Breast epithelium (tissue), 4 donors: ENCODE measurements at regions not wholly inside any gene's neighbourhood (a gene's known extent, or its start where the extent isn't known, plus 50 kb on each side); places are given as distances from the start of the nearest gene placed in this dataset.

Experiments
- DNase-seq, 2 donors: peaks; one replicate each; pipeline ENCODE4 v3.0.0-alpha.2; 2019; ENCODE audit warnings: low spot score in 2 of 2
- H3K27ac ChIP-seq, 2 donors: fragments of 200-600 bp; sonication (generic) in 1 of 2; one replicate each; pipeline ENCODE4 v1.5.1; 2016 to 2019; ENCODE audit warnings: mild to moderate bottlenecking in 1 of 2
- H3K27me3 ChIP-seq, 2 donors: fragments of 200-600 bp; sonication (generic) in 1 of 2; one replicate each; pipeline versions ENCODE4 v1.5.1 to v1.6.0; 2017 to 2019; ENCODE audit warnings: control low read depth in 1 of 2, mild to moderate bottlenecking in 1 of 2
- H3K36me3 ChIP-seq: fragments of 200-600 bp; one replicate; pipeline ENCODE4 v1.5.1; 2019
- H3K4me1 ChIP-seq, 2 donors: fragments of 200-600 bp; sonication (generic); one replicate each; pipeline ENCODE4 v1.5.1; 2016 to 2019; ENCODE audit warnings: control low read depth in 1 of 2
- H3K4me3 ChIP-seq, 3 donors: fragments of 200-600 bp; sonication (generic); 1 replicate in 2 of 3; 2 replicates in 1 of 3; pipeline ENCODE4 v1.5.1; 2016 to 2019; ENCODE audit warnings: mild to moderate bottlenecking in 3 of 3, moderate library complexity in 2 of 3
- H3K9me3 ChIP-seq, 2 donors: fragments of 200-600 bp; sonication (generic) in 1 of 2; one replicate each; pipeline ENCODE4 v1.5.1; 2016 to 2019; ENCODE audit warnings: control low read depth in 1 of 2
- POLR2A ChIP-seq: fragments of 450-650 bp; IDR thresholded peaks from one replicate; pipeline ENCODE4 v1.6.1; 2016; ENCODE audit warnings: antibody characterized with exemption, mild to moderate bottlenecking, moderate library complexity
- POLR2AphosphoS5 ChIP-seq, 3 donors: sonication (generic); formaldehyde crosslinking; IDR thresholded peaks; one replicate each; pipeline ENCODE4 v1.6.1; 2017; ENCODE audit warnings: antibody characterized with exemption in 3 of 3
- intact Hi-C: fragments of 100-400 bp; cut with DNase I; formaldehyde crosslinking; loops from one replicate; pipeline ENCODE4 v1.15.1; 2023; ENCODE audit warnings: low total_unique reads
- TF ChIP-seq, protein P1 (sequence below), 3 donors: fragments of 450-650 bp; IDR thresholded peaks; one replicate each; pipeline ENCODE4 v1.5.1; 2016 to 2017; ENCODE audit warnings: antibody characterized with exemption in 3 of 3, mild to moderate bottlenecking in 3 of 3, moderate library complexity in 3 of 3

DNA sequence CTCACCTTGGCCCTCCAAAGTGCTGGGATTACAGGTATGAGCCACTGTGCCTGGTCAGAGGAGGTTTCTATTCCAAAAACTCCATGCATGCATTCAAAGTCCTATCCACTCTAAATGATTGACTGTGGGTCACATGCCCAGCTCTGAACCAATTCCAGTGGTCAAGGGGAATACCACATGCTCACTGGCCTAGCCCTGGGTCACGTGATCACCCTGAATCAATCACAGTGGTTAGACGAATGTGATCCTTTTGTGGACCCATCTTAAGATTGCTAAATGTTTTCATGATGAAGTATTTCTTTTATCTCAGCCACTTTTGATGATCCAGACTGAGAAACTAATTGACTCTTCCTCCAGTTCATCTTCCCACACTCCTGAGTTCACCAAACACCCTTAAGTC is 475.8 kb downstream of the PREX1 start:
- intact Hi-C loops, result no loop called here
- Histone ChIP-seq H3K4me1 (no peaks in the 10 kb centered on the region), H3K27me3 (no peaks in the 10 kb centered on the region), H3K27ac (no peak overlapping the region), H3K9me3 (no peaks in the 10 kb centered on the region), H3K36me3 (no peaks in the 10 kb centered on the region), H3K4me3 (no peak overlapping the region)
- TF ChIP-seq, protein P1, sequence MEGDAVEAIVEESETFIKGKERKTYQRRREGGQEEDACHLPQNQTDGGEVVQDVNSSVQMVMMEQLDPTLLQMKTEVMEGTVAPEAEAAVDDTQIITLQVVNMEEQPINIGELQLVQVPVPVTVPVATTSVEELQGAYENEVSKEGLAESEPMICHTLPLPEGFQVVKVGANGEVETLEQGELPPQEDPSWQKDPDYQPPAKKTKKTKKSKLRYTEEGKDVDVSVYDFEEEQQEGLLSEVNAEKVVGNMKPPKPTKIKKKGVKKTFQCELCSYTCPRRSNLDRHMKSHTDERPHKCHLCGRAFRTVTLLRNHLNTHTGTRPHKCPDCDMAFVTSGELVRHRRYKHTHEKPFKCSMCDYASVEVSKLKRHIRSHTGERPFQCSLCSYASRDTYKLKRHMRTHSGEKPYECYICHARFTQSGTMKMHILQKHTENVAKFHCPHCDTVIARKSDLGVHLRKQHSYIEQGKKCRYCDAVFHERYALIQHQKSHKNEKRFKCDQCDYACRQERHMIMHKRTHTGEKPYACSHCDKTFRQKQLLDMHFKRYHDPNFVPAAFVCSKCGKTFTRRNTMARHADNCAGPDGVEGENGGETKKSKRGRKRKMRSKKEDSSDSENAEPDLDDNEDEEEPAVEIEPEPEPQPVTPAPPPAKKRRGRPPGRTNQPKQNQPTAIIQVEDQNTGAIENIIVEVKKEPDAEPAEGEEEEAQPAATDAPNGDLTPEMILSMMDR (IDR thresholded peaks at IDR 0.05), result no peak
- no peak for TF ChIP-seq POLR2A
- TF ChIP-seq POLR2AphosphoS5 (IDR thresholded peaks at IDR 0.05), result no peak
- DNase-seq, result no peak

DNA sequence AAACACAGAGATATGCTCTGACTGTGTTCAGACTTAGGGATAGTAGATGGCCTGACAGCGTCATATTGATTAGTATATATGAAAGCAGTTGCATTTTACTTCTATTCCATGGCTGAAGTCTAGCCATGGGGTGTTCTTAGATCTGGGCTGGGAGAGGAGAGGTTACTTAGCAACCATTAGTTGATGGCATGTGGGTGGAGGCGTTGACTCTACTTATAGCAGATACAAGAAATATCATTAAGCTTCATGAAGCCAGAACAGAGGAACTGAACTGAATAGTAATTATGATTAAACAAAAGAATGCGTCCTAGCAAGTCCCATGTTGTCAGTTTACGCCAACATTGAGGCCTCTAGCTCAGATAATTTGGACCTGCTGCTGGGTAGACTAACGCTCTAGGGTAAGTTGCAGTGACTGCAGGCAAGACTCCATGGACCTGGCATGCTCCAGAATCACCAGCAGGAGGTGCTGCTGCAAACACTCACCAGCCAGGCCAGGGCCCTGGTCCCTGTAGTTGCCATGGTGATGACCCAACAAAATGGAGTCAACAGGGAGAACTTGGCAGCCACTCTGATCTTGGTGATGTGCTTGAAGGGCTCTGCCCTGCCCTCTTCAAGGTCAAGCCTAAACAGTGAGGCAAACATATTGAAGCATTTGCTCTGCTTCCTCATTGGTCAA is 477.3 kb downstream of the PREX1 start:
- Histone ChIP-seq H3K9me3 (no peaks in the 10 kb centered on the region), H3K4me1 (no peaks in the 10 kb centered on the region), H3K4me3 (no peak overlapping the region), H3K27me3 (no peaks in the 10 kb centered on the region), H3K27ac (no peak overlapping the region), H3K36me3 (no peaks in the 10 kb centered on the region)
- no peak for DNase-seq
- TF ChIP-seq POLR2A (no peak), POLR2AphosphoS5 (IDR thresholded peaks at IDR 0.05) (no peak)
- TF ChIP-seq, protein P1 (IDR thresholded peaks at IDR 0.05), result no peak
- intact Hi-C loops, result no loop called here

DNA sequence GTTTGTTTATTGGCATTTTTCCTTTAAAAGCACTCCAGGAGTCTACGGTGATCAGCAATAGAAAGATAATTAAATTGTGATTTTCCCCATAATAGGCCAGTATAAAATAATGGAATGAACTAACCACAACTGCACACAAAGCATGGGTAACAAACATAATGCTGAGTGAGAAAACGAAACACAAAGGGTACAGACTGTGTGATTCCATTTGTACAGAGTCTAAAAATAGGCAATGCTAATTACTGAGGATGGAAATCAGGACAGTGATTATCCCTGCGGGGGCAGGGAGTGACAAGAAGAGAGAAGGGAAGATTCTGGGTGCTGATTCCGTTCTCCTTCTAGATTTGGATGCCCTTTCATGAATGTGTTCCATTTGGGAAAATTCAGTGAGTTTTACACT is 478.1 kb downstream of the PREX1 start:
- Histone ChIP-seq H3K9me3 (no peaks in the 10 kb centered on the region), H3K27ac (no peak overlapping the region), H3K36me3 (no peaks in the 10 kb centered on the region), H3K4me3 (no peak overlapping the region), H3K4me1 (no peaks in the 10 kb centered on the region), H3K27me3 (no peaks in the 10 kb centered on the region)
- no peak for DNase-seq
- TF ChIP-seq POLR2AphosphoS5 (IDR thresholded peaks at IDR 0.05), result no peak
- TF ChIP-seq POLR2A, result no peak
- TF ChIP-seq, protein P1 (IDR thresholded peaks at IDR 0.05), result no peak
- intact Hi-C loops, result no loop called here

DNA sequence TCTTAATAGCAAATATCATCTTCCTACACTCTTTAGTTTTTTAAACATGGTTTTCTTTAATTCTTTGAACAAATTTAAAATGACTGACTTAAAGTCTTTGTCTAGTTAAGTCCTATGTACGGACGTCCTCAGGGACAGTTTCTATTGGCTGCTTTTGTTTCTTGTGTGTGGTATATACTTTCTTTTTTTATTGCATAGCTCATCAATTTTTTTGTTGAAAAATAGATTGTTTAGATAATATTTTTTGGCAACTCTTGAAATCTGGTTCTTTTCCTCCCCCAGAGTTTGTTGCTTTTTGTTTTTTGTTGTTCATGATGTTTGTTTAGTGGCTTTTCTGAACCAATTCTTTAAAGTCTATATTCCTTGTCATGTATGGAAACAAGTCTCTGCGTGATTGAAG is 479.8 kb downstream of the PREX1 start:
- TF ChIP-seq, protein P1 (IDR thresholded peaks at IDR 0.05), result no peak
- no peak for TF ChIP-seq POLR2A
- no peak for TF ChIP-seq POLR2AphosphoS5 (IDR thresholded peaks at IDR 0.05)
- H3K27me3 ChIP-seq, result no peaks in the 10 kb centered on the region
- intact Hi-C loops, result no loop called here
- H3K4me1 ChIP-seq, result no peaks in the 10 kb centered on the region
- no peak overlapping the region for H3K27ac ChIP-seq
- H3K36me3 ChIP-seq, result no peaks in the 10 kb centered on the region
- DNase-seq, result no peak
- H3K4me3 ChIP-seq, result no peak overlapping the region
- no peaks in the 10 kb centered on the region for H3K9me3 ChIP-seq

DNA sequence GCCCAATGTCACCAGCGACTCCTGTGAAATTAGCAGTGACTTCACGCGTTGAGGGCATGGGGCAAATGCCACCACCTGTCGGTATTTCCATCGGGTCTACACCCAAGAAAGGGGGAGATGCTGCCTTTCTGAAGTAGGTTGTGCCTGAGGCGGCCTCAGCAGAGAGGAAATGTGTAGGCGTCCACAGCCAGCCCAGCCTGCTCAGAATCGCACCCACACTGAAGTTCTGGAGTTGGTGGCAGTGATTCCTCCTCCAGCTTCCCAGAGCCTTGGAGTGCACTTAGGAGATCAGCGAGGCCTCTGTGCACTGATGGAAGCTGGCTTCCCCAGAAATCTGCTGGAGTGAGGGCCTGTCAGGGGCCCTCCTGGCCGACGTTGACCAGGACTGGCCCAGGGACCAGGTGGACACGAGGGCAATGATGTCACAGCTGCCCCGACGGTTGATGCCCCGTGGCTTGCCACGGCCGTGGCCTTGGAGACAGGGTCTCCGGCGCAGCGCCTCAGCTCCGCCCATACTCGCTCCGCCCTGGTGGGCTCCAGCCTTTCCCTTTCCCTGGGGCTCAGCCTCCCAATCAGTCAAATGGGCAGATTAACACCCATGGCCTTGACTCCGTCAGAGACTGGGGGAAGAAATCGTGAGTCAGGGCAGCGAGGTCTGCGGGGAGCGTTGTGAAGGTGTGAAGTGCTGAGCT is 484.8 kb downstream of the PREX1 start:
- Histone ChIP-seq H3K4me1 (no peaks in the 10 kb centered on the region), H3K9me3 (no peaks in the 10 kb centered on the region), H3K4me3 (no peak overlapping the region), H3K27me3 (no peaks in the 10 kb centered on the region), H3K27ac (no peak overlapping the region), H3K36me3 (no peaks in the 10 kb centered on the region)
- TF ChIP-seq POLR2AphosphoS5 (IDR thresholded peaks at IDR 0.05) (no peak), POLR2A (no peak)
- TF ChIP-seq, protein P1 (IDR thresholded peaks at IDR 0.05), result no peak
- intact Hi-C loops, result no loop called here
- DNase-seq, result no peak
